ENCODE measurements at regions not wholly inside any gene's neighbourhood (a gene's known extent, or its start where the extent isn't known, plus 50 kb on each side); places are given as distances from the start of the nearest gene placed in this dataset.
"Not testable (repeated sequence)": the region's sequence is repeated elsewhere in the genome, so short reads cannot be mapped to it uniquely, and the experiment has no call there.

DNA sequence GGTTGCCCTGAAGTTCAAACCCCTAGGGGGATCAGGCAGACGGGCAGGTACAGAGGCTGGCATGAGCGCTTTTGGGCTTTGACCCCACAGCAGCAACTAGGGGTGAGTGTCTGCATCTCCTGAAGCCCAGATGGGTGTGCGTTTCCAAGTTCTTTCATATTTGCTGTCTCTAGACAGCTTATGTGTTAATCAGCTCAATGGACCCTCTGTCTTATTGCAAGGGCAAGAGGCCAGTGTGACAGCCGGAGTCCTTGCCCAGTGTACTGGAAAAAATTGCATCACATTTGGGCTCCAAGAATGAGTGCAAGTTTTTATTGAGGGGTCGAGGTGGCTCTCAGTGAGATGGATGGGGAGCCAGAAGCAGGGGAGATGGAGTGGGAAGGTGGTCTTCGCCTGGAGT is 1863.7 kb upstream of the RAG2 start:
- DNase-seq (ENCODE audit: extremely low read depth in 1 of 2, low read depth in 1 of 2), result no peak

DNA sequence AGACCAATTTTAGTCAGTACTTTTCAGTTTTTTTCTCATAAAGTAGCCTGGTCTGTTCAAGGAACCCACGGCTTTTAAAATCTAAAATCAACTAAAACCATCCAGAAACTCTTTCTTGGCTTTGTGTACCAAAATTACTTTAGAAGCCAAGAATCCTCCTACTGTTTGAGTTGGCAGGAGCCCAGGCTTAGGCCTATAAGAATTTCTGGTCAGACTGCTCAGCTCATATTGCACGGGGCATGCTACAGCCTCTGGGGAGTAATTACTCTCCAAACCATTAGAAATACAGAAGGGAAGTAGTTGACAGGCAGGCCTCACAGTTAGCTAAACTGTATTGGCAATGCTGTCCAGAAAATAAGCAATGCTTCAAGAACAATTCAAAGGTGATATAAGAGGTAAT is 1862.9 kb upstream of the RAG2 start:
- DNase-seq (ENCODE audit: extremely low read depth in 1 of 2, low read depth in 1 of 2), result no peak

GRCh38 chr11:38460429-38460828 is 1862.4 kb upstream of the RAG2 start:
- no peak for DNase-seq (ENCODE audit: extremely low read depth in 1 of 2, low read depth in 1 of 2)

GRCh38 chr11:38456371-38456770 is 1858.3 kb upstream of the RAG2 start:
- DNase-seq (ENCODE audit: extremely low read depth in 1 of 2, low read depth in 1 of 2), result no peak

DNA sequence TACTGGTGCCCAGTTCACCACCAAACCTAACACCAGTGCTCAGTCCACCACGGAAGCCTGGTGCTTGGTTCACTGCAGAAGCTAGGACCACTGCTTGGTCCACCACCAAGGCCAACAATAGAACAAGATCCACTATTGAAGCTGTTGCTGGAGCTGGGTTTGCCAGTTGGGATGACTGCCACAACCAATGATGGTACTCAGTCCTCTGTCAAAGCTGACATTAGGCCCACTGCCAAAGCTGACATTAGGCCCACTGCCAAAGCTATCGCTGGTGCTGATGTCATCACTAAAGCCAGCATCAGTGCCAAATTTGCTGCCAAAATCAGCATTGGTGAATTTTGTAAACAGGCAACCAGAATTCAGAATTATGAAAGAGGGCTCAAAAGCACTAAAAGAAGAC is 1850.2 kb upstream of the RAG2 start:
- no peak for DNase-seq (ENCODE audit: extremely low read depth in 1 of 2, low read depth in 1 of 2)

DNA sequence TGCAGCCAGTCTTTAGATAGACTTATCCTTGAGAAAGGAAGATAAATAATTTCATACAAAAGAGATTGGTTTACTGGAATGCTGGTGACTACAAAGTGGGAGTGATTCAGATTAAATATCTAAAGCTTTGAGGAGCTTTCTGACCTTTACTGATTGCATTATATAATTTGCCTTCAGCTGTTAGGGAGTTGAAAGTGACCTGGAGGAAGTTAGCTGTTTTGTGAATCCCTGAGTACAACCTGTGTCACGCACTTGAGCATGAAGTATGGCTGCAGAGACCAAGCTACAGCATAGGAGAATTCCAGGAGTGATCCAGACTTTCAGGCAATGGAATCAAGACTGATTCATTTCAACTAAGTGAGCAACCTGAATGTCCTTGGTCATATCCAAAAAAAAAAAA is 1848.3 kb upstream of the RAG2 start:
- no peak for DNase-seq (ENCODE audit: extremely low read depth in 1 of 2, low read depth in 1 of 2)

DNA sequence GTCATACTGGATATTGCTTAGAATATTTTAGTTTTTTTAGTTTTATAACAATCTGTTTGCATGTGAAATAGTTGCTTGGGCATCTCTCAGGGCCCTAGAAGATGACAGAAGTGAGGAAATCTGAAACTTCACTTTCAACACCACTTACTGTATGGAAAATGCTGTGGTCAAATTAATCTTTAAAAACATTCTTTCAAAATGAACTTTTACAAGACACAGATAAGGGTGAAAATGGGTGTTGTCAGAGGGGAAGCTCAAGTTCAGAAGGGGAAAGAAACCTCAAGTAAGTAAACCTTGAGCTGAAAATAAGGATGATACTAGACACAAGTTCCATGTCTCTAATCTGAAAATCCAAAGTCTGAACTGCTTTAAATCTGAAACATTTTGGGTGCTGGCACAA is 1840.1 kb upstream of the RAG2 start:
- DNase-seq (ENCODE audit: extremely low read depth in 1 of 2, low read depth in 1 of 2), result no peak

GRCh38 chr11:38425578-38425977 is 1827.5 kb upstream of the RAG2 start:
- DNase-seq (ENCODE audit: extremely low read depth in 1 of 2, low read depth in 1 of 2), result no peak

- no peak for DNase-seq (ENCODE audit: extremely low read depth in 1 of 2, low read depth in 1 of 2)
Measured at GRCh38 chr11:38423042-38423441, 1825.0 kb upstream of the RAG2 start.

- no peak for DNase-seq (ENCODE audit: extremely low read depth in 1 of 2, low read depth in 1 of 2)
Measured at GRCh38 chr11:38416141-38416540, 1818.1 kb upstream of the RAG2 start.

GRCh38 chr11:38411149-38411548 is 1813.1 kb upstream of the RAG2 start:
- DNase-seq (ENCODE audit: extremely low read depth in 1 of 2, low read depth in 1 of 2), result no peak

GRCh38 chr11:38402063-38402462 is 1804.0 kb upstream of the RAG2 start:
- no peak for DNase-seq (ENCODE audit: extremely low read depth in 1 of 2, low read depth in 1 of 2)

DNA sequence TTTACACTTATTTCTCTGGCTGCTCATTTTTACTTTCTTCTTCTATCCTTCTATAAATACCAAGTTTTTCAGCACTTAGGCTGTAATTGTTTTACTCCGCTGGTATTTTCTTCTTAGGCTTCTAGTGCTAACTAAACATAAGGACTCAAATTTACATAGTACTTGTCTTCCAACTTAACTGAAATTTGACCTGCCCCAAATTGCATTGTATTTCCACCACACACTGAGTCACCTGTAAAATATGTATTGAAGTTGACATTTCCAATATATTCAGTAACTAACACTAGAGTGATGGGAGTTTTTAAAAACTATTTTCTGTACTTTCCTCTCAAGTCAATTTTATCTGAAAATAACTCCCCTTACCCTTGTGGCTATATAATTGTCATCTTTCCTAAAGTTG is 1794.1 kb upstream of the RAG2 start:
- DNase-seq (ENCODE audit: extremely low read depth in 1 of 2, low read depth in 1 of 2), result no peak

DNA sequence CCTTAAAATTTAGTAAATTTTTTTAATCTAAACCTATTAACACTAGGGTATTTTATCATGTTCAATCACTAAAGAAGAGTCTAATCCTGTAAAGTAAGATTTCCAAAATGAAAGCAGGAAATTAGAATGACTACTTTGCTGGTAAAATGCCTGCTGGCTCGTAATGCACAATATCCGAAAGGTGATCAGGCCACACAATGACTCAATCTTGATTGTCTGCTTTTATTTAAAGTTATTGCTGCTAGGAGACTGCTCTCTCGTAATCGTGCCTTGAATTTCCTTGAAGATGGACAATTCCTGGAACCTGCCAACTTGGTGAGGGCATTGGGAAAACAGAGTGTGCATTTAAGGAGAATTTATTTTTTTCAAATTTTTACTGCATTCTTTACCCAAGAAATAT is 1786.5 kb upstream of the RAG2 start:
- DNase-seq (ENCODE audit: extremely low read depth in 1 of 2, low read depth in 1 of 2), result no peak

DNA sequence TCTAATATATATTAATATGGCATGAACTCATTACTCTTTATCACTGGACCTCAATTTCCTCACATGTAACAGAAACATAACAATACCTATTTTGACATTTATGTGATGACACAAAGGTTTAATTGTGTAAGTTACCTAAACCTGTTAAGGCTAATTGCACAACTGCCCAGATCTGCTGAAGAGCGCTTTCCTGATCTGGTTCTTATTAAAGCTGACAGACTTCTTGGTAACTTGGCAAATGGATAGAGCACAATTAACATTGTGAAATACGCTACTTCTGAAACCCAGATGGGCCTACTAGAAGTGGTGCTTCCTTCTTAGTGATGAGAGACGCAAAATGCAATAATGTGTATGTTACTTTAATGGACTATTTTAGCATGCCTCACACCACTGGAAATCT is 1767.2 kb upstream of the RAG2 start:
- DNase-seq (ENCODE audit: extremely low read depth in 1 of 2, low read depth in 1 of 2), result no peak

GRCh38 chr11:38356255-38356654 is 1758.2 kb upstream of the RAG2 start:
- no peak for DNase-seq (ENCODE audit: extremely low read depth in 1 of 2, low read depth in 1 of 2)

GRCh38 chr11:38345286-38345685 is 1747.2 kb upstream of the RAG2 start:
- no peak for DNase-seq (ENCODE audit: extremely low read depth in 1 of 2, low read depth in 1 of 2)

- not testable (repeated sequence) for DNase-seq (ENCODE audit: extremely low read depth in 1 of 2, low read depth in 1 of 2)
Measured at GRCh38 chr11:38341612-38342011, 1743.6 kb upstream of the RAG2 start.

DNA sequence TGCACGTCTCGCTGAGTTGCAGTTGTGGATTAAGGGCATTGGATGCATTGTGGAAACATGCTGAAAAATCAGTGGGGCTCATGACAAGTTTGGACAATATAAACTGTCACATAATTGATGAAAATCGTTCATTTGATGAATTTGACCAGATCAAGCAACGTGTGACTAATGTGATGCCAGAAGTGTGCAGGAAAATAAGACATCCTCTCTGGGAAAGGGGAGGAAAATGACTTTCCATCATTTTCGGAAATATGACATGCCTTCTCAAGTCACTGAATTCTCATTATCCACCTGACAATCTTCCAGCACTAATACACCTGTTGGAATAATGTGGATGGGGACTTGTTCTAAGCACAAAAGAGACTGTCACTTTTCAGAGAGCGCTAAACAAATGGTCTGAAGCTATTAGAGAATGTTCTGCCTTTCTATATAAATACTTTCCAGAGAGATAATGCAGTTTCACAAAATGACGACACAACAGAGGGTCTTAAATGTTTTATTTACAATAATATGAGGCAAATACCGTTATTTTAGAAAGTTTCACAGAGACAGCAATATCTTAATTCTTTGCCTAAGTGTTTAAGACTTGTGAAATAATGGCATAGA is 1741.9 kb upstream of the RAG2 start:
- no peak for DNase-seq (ENCODE audit: extremely low read depth in 1 of 2, low read depth in 1 of 2)

DNA sequence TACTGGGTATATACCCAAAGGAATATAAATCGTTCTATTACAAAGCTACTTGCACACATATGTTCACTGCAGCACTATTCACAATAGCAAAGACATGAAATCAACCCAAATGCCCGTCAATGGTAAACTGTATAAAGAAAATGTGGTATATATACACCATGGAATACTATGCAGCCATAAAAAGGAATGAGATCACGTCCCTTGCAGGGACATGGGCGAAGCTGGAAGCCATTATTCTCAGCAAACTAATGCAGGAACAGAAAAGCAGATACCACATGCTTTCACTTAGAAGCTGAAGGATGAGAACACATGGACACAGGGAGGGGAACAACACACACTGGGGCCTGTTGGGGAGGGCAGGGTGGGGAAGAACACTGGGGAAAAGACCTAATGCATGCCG is 1740.0 kb upstream of the RAG2 start:
- not testable (repeated sequence) for DNase-seq (ENCODE audit: extremely low read depth in 1 of 2, low read depth in 1 of 2)

- no peak for DNase-seq (ENCODE audit: extremely low read depth in 1 of 2, low read depth in 1 of 2)
Measured at GRCh38 chr11:38332046-38332445, 1734.0 kb upstream of the RAG2 start.

- DNase-seq (ENCODE audit: extremely low read depth in 1 of 2, low read depth in 1 of 2), result no peak
Measured at GRCh38 chr11:38330578-38330977, 1732.5 kb upstream of the RAG2 start.

GRCh38 chr11:38323961-38324761 is 1726.1 kb upstream of the RAG2 start:
- no peak for DNase-seq (ENCODE audit: extremely low read depth in 1 of 2, low read depth in 1 of 2)

Measured in stimulated activated CD8-positive, alpha-beta memory T cell treated with anti-CD3 and anti-CD28 coated beads, Interleukin-7, amount 100 ng/mL, for 48 hours (primary cell).